ENCODE measurements at regions not wholly inside any gene's neighbourhood (a gene's known extent, or its start where the extent isn't known, plus 50 kb on each side); places are given as distances from the start of the nearest gene placed in this dataset.

DNA sequence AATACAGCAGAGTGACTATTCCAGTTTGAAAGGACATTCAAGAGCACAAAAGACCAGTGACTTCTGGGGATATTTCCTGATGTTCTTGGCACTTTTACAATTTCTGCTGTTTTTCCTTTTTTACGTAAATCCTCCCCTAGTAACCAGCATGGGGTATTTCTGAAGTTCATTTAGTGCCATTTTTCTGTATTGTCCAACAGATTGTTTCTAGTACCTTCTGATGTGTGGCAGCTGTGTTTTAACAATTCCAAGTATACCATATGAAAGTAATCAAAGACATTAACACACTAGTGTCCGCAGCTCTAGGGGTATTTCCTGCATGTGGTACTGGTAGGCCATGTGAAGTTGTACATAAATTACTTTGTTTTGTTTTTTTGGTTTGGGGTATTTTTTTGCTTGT lies 53.0 kb upstream of the SMARCA2 start:
- DNase-seq, result no peak
- Mint-ChIP-seq H3K4me3 (no peak overlapping the region), H3K36me3 (ENCODE audit: low read depth) (no peaks in the 10 kb centered on the region), H3K4me1 (ENCODE audit: low read depth) (no peaks in the 10 kb centered on the region), H3K27ac (no peak overlapping the region), H3K27me3 (ENCODE audit: insufficient read depth) (peaks cover 13% of the 10 kb centered on the region; the same call in 1 of the 2 replicates), H3K9me3 (no peaks in the 10 kb centered on the region)
- no peak for TF ChIP-seq CTCF (IDR thresholded peaks at IDR 0.05)

DNA sequence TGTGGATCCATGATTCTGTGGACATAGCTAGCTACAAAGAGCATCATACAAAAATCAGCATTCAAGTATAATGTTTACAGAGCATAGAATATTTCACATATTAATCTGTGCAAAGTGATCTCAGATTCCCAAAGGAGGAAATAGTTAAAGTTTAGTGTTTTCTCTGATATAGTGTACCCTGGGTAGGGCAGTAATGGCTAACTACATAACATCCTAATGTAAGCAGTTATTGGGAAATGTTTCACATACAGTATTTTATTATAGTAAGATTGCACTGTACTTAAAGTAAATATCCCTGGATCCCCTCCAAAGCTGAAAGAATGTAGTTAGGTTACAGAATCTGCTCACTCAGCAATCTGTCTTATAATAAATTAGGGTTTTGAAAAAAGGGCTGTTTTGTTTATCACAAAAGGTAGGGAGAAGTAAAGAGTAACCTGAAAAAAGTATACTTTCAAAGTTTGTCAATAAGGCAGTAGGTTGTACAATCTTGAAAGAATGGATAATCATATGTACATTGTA lies 52.5 kb upstream of the SMARCA2 start:
- Mint-ChIP-seq H3K4me1 (ENCODE audit: low read depth) (no peaks in the 10 kb centered on the region), H3K27me3 (ENCODE audit: insufficient read depth) (peaks cover 15% of the 10 kb centered on the region; the same call in 1 of the 2 replicates), H3K27ac (no peak overlapping the region), H3K36me3 (ENCODE audit: low read depth) (no peaks in the 10 kb centered on the region), H3K9me3 (no peaks in the 10 kb centered on the region), H3K4me3 (no peak overlapping the region)
- DNase-seq, result no peak
- no peak for TF ChIP-seq CTCF (IDR thresholded peaks at IDR 0.05)

DNA sequence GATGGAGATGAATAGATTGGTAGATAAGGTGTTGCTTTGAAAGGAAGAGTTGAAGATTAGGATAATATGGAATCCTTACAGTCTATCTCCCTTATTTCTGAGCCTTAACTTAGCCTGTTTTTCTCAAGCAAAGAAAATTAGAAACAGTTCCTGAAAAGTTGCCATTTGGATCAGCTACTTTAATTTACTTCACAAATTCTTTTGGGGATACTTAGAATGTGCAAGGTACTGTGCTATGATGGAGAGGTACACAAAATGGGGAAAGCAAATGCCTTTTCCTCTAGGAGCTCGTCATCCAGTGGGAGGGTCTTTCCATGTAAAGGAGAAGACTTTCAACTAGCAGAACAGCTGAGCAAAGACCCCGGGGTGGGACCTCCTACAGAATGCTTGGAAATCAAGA lies 51.1 kb upstream of the SMARCA2 start:
- Mint-ChIP-seq H3K4me1 (ENCODE audit: low read depth) (no peaks in the 10 kb centered on the region), H3K9me3 (no peaks in the 10 kb centered on the region), H3K4me3 (no peak overlapping the region), H3K27ac (no peak overlapping the region), H3K36me3 (ENCODE audit: low read depth) (no peaks in the 10 kb centered on the region), H3K27me3 (ENCODE audit: insufficient read depth) (peaks cover 15% of the 10 kb centered on the region; the same call in 1 of the 2 replicates)
- DNase-seq, result no peak
- no peak for TF ChIP-seq CTCF (IDR thresholded peaks at IDR 0.05)
